ENCODE measurements at regions not wholly inside any gene's neighbourhood (a gene's known extent, or its start where the extent isn't known, plus 50 kb on each side); places are given as distances from the start of the nearest gene placed in this dataset.

- H3K9me3 ChIP-seq (ENCODE audit: control insufficient read depth, insufficient read depth, low read length) = no peaks in the 10 kb centered on the region
- Mint-ChIP-seq H3K9me3 (peaks cover 2 to 13% of the 10 kb centered on the region in 2 donors), H3K4me1 (no peaks in the 10 kb centered on the region), H3K27ac (no peak overlapping the region), H3K36me3 (no peaks in the 10 kb centered on the region), H3K4me3 (no peak overlapping the region), H3K27me3 (ENCODE audit: low read depth in 2 of 2) (no peaks in the 10 kb centered on the region)
- H3K4me1 ChIP-seq (ENCODE audit: control insufficient read depth, insufficient read depth, low read length) = no peaks in the 10 kb centered on the region
- no peak overlapping the region for H3K4me3 ChIP-seq (ENCODE audit: low read length)
- 87% methylated on average over 2 of the region's 2 CpGs for WGBS (ENCODE audit: insufficient coverage)
- no peak for DNase-seq
- intact Hi-C loops (cut with micrococcal nuclease) = no loop called here
- no peak overlapping the region for H3K27ac ChIP-seq (ENCODE audit: low read length)
- no peaks in the 10 kb centered on the region for H3K36me3 ChIP-seq (ENCODE audit: control insufficient read depth, insufficient read depth, low read length)
- no peak for TF ChIP-seq CTCF (IDR thresholded peaks at IDR 0.05)
- no peaks in the 10 kb centered on the region for H3K27me3 ChIP-seq (ENCODE audit: control insufficient read depth, insufficient read depth, low read length)
- no peak for ATAC-seq
Measured at GRCh38 chr2:187148059-187148714, 299.2 kb upstream of the ZSWIM2 start.

DNA sequence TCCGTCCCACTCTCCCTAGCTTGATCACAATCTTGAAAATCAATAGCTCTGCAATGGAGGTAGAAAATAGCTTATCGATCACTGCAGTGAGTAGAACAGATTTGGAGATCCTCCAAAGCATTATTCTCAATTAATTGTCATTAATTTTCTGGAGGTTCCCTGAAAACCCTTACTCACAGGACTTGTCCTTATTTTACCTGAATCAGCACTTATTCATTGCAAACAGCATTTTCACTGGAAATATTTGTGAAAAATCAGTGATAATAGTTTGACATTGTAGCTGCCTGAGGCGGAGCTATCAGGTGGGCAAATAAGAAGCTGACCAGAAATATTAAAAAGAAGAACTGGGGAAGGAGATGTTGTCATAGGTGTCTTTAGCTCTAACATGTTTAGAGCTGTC lies 294.6 kb upstream of the ZSWIM2 start:
- no peak overlapping the region for H3K27ac ChIP-seq (ENCODE audit: low read length)
- no peak for TF ChIP-seq CTCF (IDR thresholded peaks at IDR 0.05)
- intact Hi-C loops (cut with micrococcal nuclease) = no loop called here
- DNase-seq (no peak), ATAC-seq (no peak)
- H3K4me1 ChIP-seq (ENCODE audit: control insufficient read depth, insufficient read depth, low read length) = no peaks in the 10 kb centered on the region
- Mint-ChIP-seq H3K36me3 (no peaks in the 10 kb centered on the region), H3K27ac (no peak overlapping the region), H3K9me3 (peaks cover 2 to 10% of the 10 kb centered on the region in 2 donors), H3K4me1 (no peaks in the 10 kb centered on the region), H3K27me3 (ENCODE audit: low read depth in 2 of 2) (no peaks in the 10 kb centered on the region), H3K4me3 (no peak overlapping the region)
- WGBS (ENCODE audit: insufficient coverage) = 88% methylated on average over 2 of the region's 3 CpGs
- H3K9me3 ChIP-seq (ENCODE audit: control insufficient read depth, insufficient read depth, low read length) = no peaks in the 10 kb centered on the region
- H3K4me3 ChIP-seq (ENCODE audit: low read length) = no peak overlapping the region
- H3K36me3 ChIP-seq (ENCODE audit: control insufficient read depth, insufficient read depth, low read length) = no peaks in the 10 kb centered on the region
- H3K27me3 ChIP-seq (ENCODE audit: control insufficient read depth, insufficient read depth, low read length) = no peaks in the 10 kb centered on the region

- no peaks in the 10 kb centered on the region for H3K36me3 Mint-ChIP-seq
- H3K4me1 Mint-ChIP-seq = no peaks in the 10 kb centered on the region
- peaks cover 3 to 4% of the 10 kb centered on the region in 2 donors for H3K9me3 Mint-ChIP-seq
- H3K27me3 Mint-ChIP-seq (ENCODE audit: low read depth in 2 of 2) = no peaks in the 10 kb centered on the region
- DNase-seq (no peak), ATAC-seq (no peak)
- Histone ChIP-seq H3K9me3 (ENCODE audit: control insufficient read depth, insufficient read depth, low read length) (no peaks in the 10 kb centered on the region), H3K27me3 (ENCODE audit: control insufficient read depth, insufficient read depth, low read length) (no peaks in the 10 kb centered on the region), H3K4me3 (ENCODE audit: low read length) (no peak overlapping the region), H3K27ac (ENCODE audit: low read length) (no peak overlapping the region), H3K4me1 (ENCODE audit: control insufficient read depth, insufficient read depth, low read length) (no peaks in the 10 kb centered on the region), H3K36me3 (ENCODE audit: control insufficient read depth, insufficient read depth, low read length) (no peaks in the 10 kb centered on the region)
- no peak overlapping the region for H3K27ac Mint-ChIP-seq
- TF ChIP-seq CTCF (IDR thresholded peaks at IDR 0.05) = no peak
- no peak overlapping the region for H3K4me3 Mint-ChIP-seq
- intact Hi-C loops (cut with micrococcal nuclease) = no loop called here
Measured at GRCh38 chr2:187139469-187139868, 290.5 kb upstream of the ZSWIM2 start.

DNA sequence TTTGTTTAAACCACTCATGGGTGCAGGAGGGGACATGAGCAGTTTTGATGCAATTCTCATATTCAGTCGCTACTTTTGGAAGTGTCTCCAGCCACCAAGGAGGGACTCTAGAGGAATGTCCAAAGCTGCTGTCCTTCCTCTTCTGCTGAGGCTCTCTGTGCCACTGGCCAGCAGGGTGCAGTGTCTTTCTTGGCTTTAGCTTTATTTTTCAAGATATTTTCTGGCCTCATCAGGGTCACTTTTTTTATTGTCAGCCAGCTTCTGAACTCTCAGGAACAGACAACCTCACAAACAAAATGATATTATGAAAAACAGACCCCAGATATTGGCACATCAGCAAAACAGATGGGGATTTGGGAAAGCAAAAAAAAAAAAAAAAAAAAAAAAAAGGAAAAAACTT lies 289.3 kb upstream of the ZSWIM2 start:
- ATAC-seq = no peak
- no peaks in the 10 kb centered on the region for H3K4me1 ChIP-seq (ENCODE audit: control insufficient read depth, insufficient read depth, low read length)
- H3K4me3 ChIP-seq (ENCODE audit: low read length) = no peak overlapping the region
- no peaks in the 10 kb centered on the region for H3K36me3 ChIP-seq (ENCODE audit: control insufficient read depth, insufficient read depth, low read length)
- Mint-ChIP-seq H3K27ac (no peak overlapping the region), H3K36me3 (no peaks in the 10 kb centered on the region), H3K4me3 (no peak overlapping the region), H3K4me1 (no peaks in the 10 kb centered on the region), H3K9me3 (peaks cover 2 to 3% of the 10 kb centered on the region in 2 donors), H3K27me3 (ENCODE audit: low read depth in 2 of 2) (no peaks in the 10 kb centered on the region)
- intact Hi-C loops (cut with micrococcal nuclease) = no loop called here
- DNase-seq = no peak
- H3K27ac ChIP-seq (ENCODE audit: low read length) = no peak overlapping the region
- no peaks in the 10 kb centered on the region for H3K9me3 ChIP-seq (ENCODE audit: control insufficient read depth, insufficient read depth, low read length)
- WGBS (ENCODE audit: insufficient coverage) = 50% methylated on average over 1 of the region's 1 CpG
- H3K27me3 ChIP-seq (ENCODE audit: control insufficient read depth, insufficient read depth, low read length) = no peaks in the 10 kb centered on the region
- TF ChIP-seq CTCF (IDR thresholded peaks at IDR 0.05) = no peak

All from natural killer cell (primary cell).